GM19395 (cell line): ENCODE measurements at regions not wholly inside any gene's neighbourhood (a gene's known extent, or its start where the extent isn't known, plus 50 kb on each side); places are given as distances from the start of the nearest gene placed in this dataset.
A peak's percentile ranks its signal among the peaks of the same experiment; 100 is the strongest.

ENCODE experiments used
- ATAC-seq: cut with Tn5 transposase; IDR thresholded peaks from one replicate; pipeline ENCODE4 v1.9.1; 2021; ENCODE audit warnings: mild to moderate bottlenecking, moderate library complexity; ENCODE audit not compliant: unreplicated experiment

- no peak for ATAC-seq
Observed at GRCh38 chr4:158010361-158010760, 162.5 kb downstream of the GASK1B start.

GRCh38 chr4:158008551-158009218, 164.1 kb downstream of the GASK1B start:
- no peak for ATAC-seq

- ATAC-seq: no peak
Observed at GRCh38 chr4:158007566-158007965, 165.3 kb downstream of the GASK1B start.

- ATAC-seq: no peak
Observed at GRCh38 chr4:158006990-158007389, 165.8 kb downstream of the GASK1B start.

- ATAC-seq: no peak
Observed at GRCh38 chr4:158005021-158005420, 167.8 kb downstream of the GASK1B start.

- ATAC-seq: no peak
Observed at GRCh38 chr4:158004101-158004500, 168.7 kb downstream of the GASK1B start.

GRCh38 chr4:158003212-158003611, 169.6 kb downstream of the GASK1B start:
- no peak for ATAC-seq

- ATAC-seq: no peak
Observed at GRCh38 chr4:158002173-158002572, 170.7 kb downstream of the GASK1B start.

- no peak for ATAC-seq
Observed at GRCh38 chr4:158001756-158002155, 171.1 kb downstream of the GASK1B start.

- ATAC-seq: no peak
Observed at GRCh38 chr4:157999723-158000122, 173.1 kb downstream of the GASK1B start.

GRCh38 chr4:157997296-157997695, 175.5 kb downstream of the GASK1B start:
- ATAC-seq: no peak

GRCh38 chr4:157996061-157997028, 176.5 kb downstream of the GASK1B start:
- ATAC-seq: no peak

- ATAC-seq: no peak
Observed at GRCh38 chr4:157994863-157995262, 178.0 kb downstream of the GASK1B start.

- no peak for ATAC-seq
Observed at GRCh38 chr4:157992948-157993839, 179.6 kb downstream of the GASK1B start.

- peak; percentile 73 for ATAC-seq
Observed at GRCh38 chr4:157992038-157992705, 180.7 kb downstream of the GASK1B start.

- ATAC-seq: no peak
Observed at GRCh38 chr4:157988641-157989040, 184.2 kb downstream of the GASK1B start.

- no peak for ATAC-seq
Observed at GRCh38 chr4:157984285-157984911, 188.4 kb downstream of the GASK1B start.

GRCh38 chr4:157983300-157983699, 189.5 kb downstream of the GASK1B start:
- no peak for ATAC-seq

- ATAC-seq: no peak
Observed at GRCh38 chr4:157980158-157980557, 192.7 kb downstream of the GASK1B start.
